A549 (cell line): ENCODE measurements at regions not wholly inside any gene's neighbourhood (a gene's known extent, or its start where the extent isn't known, plus 50 kb on each side); places are given as distances from the start of the nearest gene placed in this dataset.

Source experiments
- ATAC-seq, 2 experiments: fragments of 200-7000 bp in 1 of 2; fragments of >200 bp in 1 of 2; cut with Nextera tagmentation in 1 of 2; cut with Tn5 transposase in 1 of 2; 3 replicates each; pipeline versions ENCODE4 v1.8.0 to v1.9.1; 2018 to 2020; ENCODE audit warnings: mild to moderate bottlenecking in 1 of 2, moderate library complexity in 1 of 2
- CTCF ChIA-PET: fragments of 300-600 bp; sonication (Branson Sonifier 250); formaldehyde crosslinking; extraction: SDS; loops from one replicate; lab custom pipeline; 2021; ENCODE audit warnings: antibody characterized with exemption, inconsistent platforms; lab: Yijun Ruan, JAX
- POLR2A ChIA-PET: fragments of 350-600 bp; formaldehyde crosslinking; extraction: SDS; loops from one replicate; lab custom pipeline; 2021; ENCODE audit warnings: antibody characterized with exemption, inconsistent platforms; lab: Yijun Ruan, JAX
- DNase-seq, 2 experiments: peaks; one replicate each; pipeline versions ENCODE4 v3.0.0 to v3.0.0-alpha.2; 2011 to 2016; ENCODE audit warnings: low read depth in 1 of 2, low spot score in 1 of 2
- FAIRE-seq: peaks from 2 replicates; lab custom pipeline; 2011; peaks lifted over from hg19 to GRCh38; lab: Jason Lieb, UNC
- H3K27ac ChIP-seq, 2 experiments: fragments of >200 bp; sonication (Bioruptor Twin); formaldehyde crosslinking; 3 replicates each; pipeline ENCODE4 v1.5.1; 2016 to 2017
- H3K4me1 ChIP-seq: fragments of >200 bp; sonication (Bioruptor Twin); formaldehyde crosslinking; 3 replicates; pipeline ENCODE4 v1.6.1; 2016
- H3K4me2 ChIP-seq: fragments of >200 bp; sonication (Bioruptor Twin); formaldehyde crosslinking; 3 replicates; pipeline ENCODE4 v1.6.1; 2016
- H3K4me3 ChIP-seq: fragments of >200 bp; sonication (Bioruptor Twin); formaldehyde crosslinking; 3 replicates; pipeline ENCODE4 v1.5.1; 2016
- H3K9me3 ChIP-seq: fragments of >200 bp; sonication (Bioruptor Twin); formaldehyde crosslinking; 3 replicates; pipeline ENCODE4 v1.6.1; 2016
- BHLHE40 ChIP-seq: IDR thresholded peaks from 2 replicates; pipeline ENCODE4 v1.6.1; 2012; ENCODE audit warnings: low read depth, low read length, inconsistent platforms
- CBX8 ChIP-seq: fragments of 200-600 bp; sonication (generic); IDR thresholded peaks from 2 replicates; pipeline ENCODE4 v1.6.1; 2016
- CHD2 ChIP-seq: fragments of 150-350 bp; IDR thresholded peaks from 2 replicates; pipeline ENCODE4 v1.6.1; 2014; ENCODE audit warnings: low read length; ENCODE audit not compliant: partially characterized antibody
- CHD4 ChIP-seq: fragments of 200-600 bp; sonication (generic); IDR thresholded peaks from 2 replicates; pipeline ENCODE4 v1.6.1; 2016; ENCODE audit warnings: antibody characterized with exemption, mild to moderate bottlenecking, borderline replicate concordance
- EHF ChIP-seq: fragments of 250-450 bp; sonication (Bioruptor Pico); IDR thresholded peaks from 2 replicates; pipeline ENCODE4 v1.5.0; 2020; ENCODE audit warnings: mild to moderate bottlenecking
- EHMT2 ChIP-seq: fragments of 200-600 bp; sonication (generic); IDR thresholded peaks from 2 replicates; pipeline ENCODE4 v1.6.1; 2016; ENCODE audit warnings: antibody characterized with exemption, low read depth, mild to moderate bottlenecking, moderate library complexity
- ELK1 ChIP-seq: fragments of 150-350 bp; IDR thresholded peaks from 2 replicates; pipeline ENCODE4 v1.6.1; 2014; ENCODE audit warnings: low read depth, mild to moderate bottlenecking, low read length
- ESRRA ChIP-seq: fragments of 150-350 bp; IDR thresholded peaks from 2 replicates; pipeline ENCODE4 v1.6.1; 2014; ENCODE audit warnings: mild to moderate bottlenecking, low read length, borderline replicate concordance
- FOXS1 ChIP-seq: fragments of 250-450 bp; sonication (Bioruptor Pico); IDR thresholded peaks from 2 replicates; pipeline ENCODE4 v1.5.0; 2020; ENCODE audit warnings: mild to moderate bottlenecking, moderate library complexity
- HOXA7 ChIP-seq: fragments of 250-450 bp; sonication (Bioruptor Pico); IDR thresholded peaks from 2 replicates; pipeline ENCODE4 v1.5.0; 2020; ENCODE audit warnings: mild to moderate bottlenecking, moderate library complexity
- HOXB5 ChIP-seq: fragments of 250-450 bp; sonication (Bioruptor Pico); IDR thresholded peaks from 2 replicates; pipeline ENCODE4 v1.5.0; 2020; ENCODE audit warnings: mild to moderate bottlenecking, moderate library complexity
- KDM5A ChIP-seq: fragments of 200-600 bp; sonication (generic); IDR thresholded peaks from 2 replicates; pipeline ENCODE4 v1.6.1; 2016; ENCODE audit warnings: antibody characterized with exemption, mild to moderate bottlenecking
- MAFK ChIP-seq: fragments of 450-650 bp; IDR thresholded peaks from 2 replicates; pipeline ENCODE4 v1.6.1; 2014; ENCODE audit not compliant: partially characterized antibody
- NPAS2 ChIP-seq: fragments of 250-450 bp; sonication (Bioruptor Pico); IDR thresholded peaks from 2 replicates; pipeline ENCODE4 v1.8.0; 2022; ENCODE audit warnings: mild to moderate bottlenecking, moderate library complexity, borderline replicate concordance
- NR3C1 ChIP-seq: fragments of >200 bp; sonication (Bioruptor Twin); formaldehyde crosslinking; IDR thresholded peaks from 3 replicates; pipeline ENCODE4 v1.6.1; 2017
- POLR2A ChIP-seq: IDR thresholded peaks from 2 replicates; pipeline ENCODE4 v1.6.1; 2012; ENCODE audit warnings: mild to moderate bottlenecking, low read length
- POLR2AphosphoS2 ChIP-seq: conservative IDR thresholded peaks from 2 replicates; pipeline ENCODE4 v1.6.1; 2012; ENCODE audit warnings: low read length, improper control_type of control experiment, inconsistent platforms
- REST ChIP-seq: fragments of 200-600 bp; sonication (generic); IDR thresholded peaks from 2 replicates; pipeline ENCODE4 v1.6.1; 2016; ENCODE audit warnings: antibody characterized with exemption, mild to moderate bottlenecking, moderate library complexity
- RNF2 ChIP-seq: fragments of 200-600 bp; sonication (generic); IDR thresholded peaks from 2 replicates; pipeline ENCODE4 v1.6.1; 2016; ENCODE audit warnings: low read depth, mild to moderate bottlenecking, antibody characterized with exemption, moderate library complexity, borderline replicate concordance
- SREBF2 ChIP-seq: fragments of 450-650 bp; IDR thresholded peaks from 2 replicates; pipeline ENCODE4 v1.6.1; 2014; ENCODE audit warnings: mild to moderate bottlenecking, moderate library complexity
- TFCP2L1 ChIP-seq: fragments of 250-450 bp; sonication (Bioruptor Pico); IDR thresholded peaks from 2 replicates; pipeline ENCODE4 v1.5.0; 2021; ENCODE audit warnings: mild to moderate bottlenecking
- TP53 ChIP-seq: fragments of 250-450 bp; sonication (Bioruptor Pico); IDR thresholded peaks from 2 replicates; pipeline ENCODE4 v1.5.0; 2021; ENCODE audit warnings: mild to moderate bottlenecking, moderate library complexity
- USF2 ChIP-seq: fragments of 450-650 bp; IDR thresholded peaks from 2 replicates; pipeline ENCODE4 v1.6.1; 2014; ENCODE audit warnings: antibody characterized with exemption
- WGBS: methylation state at CpG from one replicate; pipeline ENCODE4 v1.1.6; 2017; ENCODE audit errors: missing lambda C conversion rate; 5-methylcytosine and 5-hydroxymethylcytosine counted together
- TF ChIP-seq, protein P1 (sequence below): fragments of >200 bp; sonication (Bioruptor Twin); formaldehyde crosslinking; IDR thresholded peaks from 2 replicates; pipeline ENCODE4 v1.6.1; 2016
- TF ChIP-seq, protein P2 (sequence below): fragments of >200 bp; sonication (Bioruptor Twin); formaldehyde crosslinking; IDR thresholded peaks from 3 replicates; pipeline ENCODE4 v1.6.1; 2016
- TF ChIP-seq, protein P3 (sequence below): fragments of 250-450 bp; sonication (Bioruptor Pico); IDR thresholded peaks from 2 replicates; pipeline ENCODE4 v1.5.0; 2020; ENCODE audit warnings: low read depth, mild to moderate bottlenecking, moderate library complexity
- TF ChIP-seq, protein P4 (sequence below): fragments of 250-450 bp; sonication (Bioruptor Pico); IDR thresholded peaks from 2 replicates; pipeline ENCODE4 v1.5.0; 2021; ENCODE audit warnings: mild to moderate bottlenecking, moderate library complexity, borderline replicate concordance

- no peak for FAIRE-seq
Observed at GRCh38 chr1:115199416-115200132, 110.3 kb upstream of the TSPAN2 start.

GRCh38 chr1:115198938-115199337 is 109.6 kb upstream of the TSPAN2 start:
- WGBS: 48% methylated on average over 4 of the region's 4 CpGs
- no peak for FAIRE-seq
- Histone ChIP-seq H3K4me1 (0 out of 3 replicates have a peak, but pooled peaks cover 4% of the 10 kb centered on the region), H3K27ac (peak overlapping the region in 1 of 2 experiments; percentile 40; a peak in 2 of 6 replicates), H3K4me3 (no peak overlapping the region), H3K4me2 (peak overlapping the region; percentile 18; the same call in 1 of the 3 replicates), H3K9me3 (no peaks in the 10 kb centered on the region)
- DNase-seq: no peak
- no peak for ATAC-seq
- ChIA-PET CTCF (no interaction called here), POLR2A (no interaction called here)
- TF ChIP-seq, protein P1, sequence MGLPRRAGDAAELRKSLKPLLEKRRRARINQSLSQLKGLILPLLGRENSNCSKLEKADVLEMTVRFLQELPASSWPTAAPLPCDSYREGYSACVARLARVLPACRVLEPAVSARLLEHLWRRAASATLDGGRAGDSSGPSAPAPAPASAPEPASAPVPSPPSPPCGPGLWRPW: no peak
- TF ChIP-seq KDM5A (no peak), CHD4 (no peak), NR3C1 (no peak), EHMT2 (no peak), BHLHE40 (no peak), EHF (CRISPR knock-in tag) (no peak), CHD2 (no peak), TP53 (CRISPR knock-in tag) (no peak), FOXS1 (no peak), ESRRA (no peak), REST (no peak)

More at GRCh38 chr1:115199416-115200132, 110.3 kb upstream of the TSPAN2 start:
- no peak for DNase-seq
- TF ChIP-seq USF2 (no peak), NR3C1 (no peak), HOXA7 (CRISPR knock-in tag) (no peak), NPAS2 (CRISPR knock-in tag) (no peak), POLR2AphosphoS2 (no peak), HOXB5 (no peak), EHF (CRISPR knock-in tag) (no peak), ELK1 (no peak), POLR2A (no peak), SREBF2 (no peak), TFCP2L1 (CRISPR knock-in tag) (no peak), CBX8 (no peak), RNF2 (no peak), MAFK (no peak)
- TF ChIP-seq, protein P2, sequence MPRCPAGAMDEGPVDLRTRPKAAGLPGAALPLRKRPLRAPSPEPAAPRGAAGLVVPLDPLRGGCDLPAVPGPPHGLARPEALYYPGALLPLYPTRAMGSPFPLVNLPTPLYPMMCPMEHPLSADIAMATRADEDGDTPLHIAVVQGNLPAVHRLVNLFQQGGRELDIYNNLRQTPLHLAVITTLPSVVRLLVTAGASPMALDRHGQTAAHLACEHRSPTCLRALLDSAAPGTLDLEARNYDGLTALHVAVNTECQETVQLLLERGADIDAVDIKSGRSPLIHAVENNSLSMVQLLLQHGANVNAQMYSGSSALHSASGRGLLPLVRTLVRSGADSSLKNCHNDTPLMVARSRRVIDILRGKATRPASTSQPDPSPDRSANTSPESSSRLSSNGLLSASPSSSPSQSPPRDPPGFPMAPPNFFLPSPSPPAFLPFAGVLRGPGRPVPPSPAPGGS: no peak
- TF ChIP-seq, protein P3, sequence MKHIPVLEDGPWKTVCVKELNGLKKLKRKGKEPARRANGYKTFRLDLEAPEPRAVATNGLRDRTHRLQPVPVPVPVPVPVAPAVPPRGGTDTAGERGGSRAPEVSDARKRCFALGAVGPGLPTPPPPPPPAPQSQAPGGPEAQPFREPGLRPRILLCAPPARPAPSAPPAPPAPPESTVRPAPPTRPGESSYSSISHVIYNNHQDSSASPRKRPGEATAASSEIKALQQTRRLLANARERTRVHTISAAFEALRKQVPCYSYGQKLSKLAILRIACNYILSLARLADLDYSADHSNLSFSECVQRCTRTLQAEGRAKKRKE (CRISPR knock-in tag): no peak
- TF ChIP-seq, protein P4, sequence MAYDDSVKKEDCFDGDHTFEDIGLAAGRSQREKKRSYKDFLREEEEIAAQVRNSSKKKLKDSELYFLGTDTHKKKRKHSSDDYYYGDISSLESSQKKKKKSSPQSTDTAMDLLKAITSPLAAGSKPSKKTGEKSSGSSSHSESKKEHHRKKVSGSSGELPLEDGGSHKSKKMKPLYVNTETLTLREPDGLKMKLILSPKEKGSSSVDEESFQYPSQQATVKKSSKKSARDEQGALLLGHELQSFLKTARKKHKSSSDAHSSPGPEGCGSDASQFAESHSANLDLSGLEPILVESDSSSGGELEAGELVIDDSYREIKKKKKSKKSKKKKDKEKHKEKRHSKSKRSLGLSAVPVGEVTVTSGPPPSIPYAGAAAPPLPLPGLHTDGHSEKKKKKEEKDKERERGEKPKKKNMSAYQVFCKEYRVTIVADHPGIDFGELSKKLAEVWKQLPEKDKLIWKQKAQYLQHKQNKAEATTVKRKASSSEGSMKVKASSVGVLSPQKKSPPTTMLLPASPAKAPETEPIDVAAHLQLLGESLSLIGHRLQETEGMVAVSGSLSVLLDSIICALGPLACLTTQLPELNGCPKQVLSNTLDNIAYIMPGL (CRISPR knock-in tag): no peak
- Histone ChIP-seq H3K9me3 (no peaks in the 10 kb centered on the region), H3K27ac (0 out of 6 replicates have a peak overlapping the region, but pooled peaks of 1 of the 2 experiments have one; percentile 7), H3K4me3 (no peak overlapping the region), H3K4me2 (no peak overlapping the region), H3K4me1 (0 out of 3 replicates have a peak, but pooled peaks cover 4% of the 10 kb centered on the region)
- POLR2A ChIA-PET: no interaction called here
- 73% methylated on average over 5 of the region's 5 CpGs for WGBS
- CTCF ChIA-PET: interaction anchor here (1.0 kb wide), 1 partner anchor 220 kb away, joined by 3 read pairs; no protein-coding TSS in a partner anchor
- ATAC-seq: no peak
